NT2/D1 (cell line): ENCODE measurements at regions not wholly inside any gene's neighbourhood (a gene's known extent, or its start where the extent isn't known, plus 50 kb on each side); places are given as distances from the start of the nearest gene placed in this dataset.

ENCODE experiments used
- DNase-seq: peaks from one replicate; pipeline ENCODE4 v3.0.0-alpha.2; 2011; ENCODE audit warnings: low read depth, low spot score
- H3K27me3 ChIP-seq: 2 replicates; pipeline ENCODE4 v1.6.0; 2011; ENCODE audit warnings: mild to moderate bottlenecking; ENCODE audit not compliant: insufficient read length, insufficient read depth
- H3K36me3 ChIP-seq: 2 replicates; pipeline ENCODE4 v1.6.1; 2011; ENCODE audit warnings: mild to moderate bottlenecking, low read length, mixed read lengths; ENCODE audit not compliant: insufficient read depth, insufficient read length
- H3K4me1 ChIP-seq: 2 replicates; pipeline ENCODE4 v1.5.1; 2011; ENCODE audit not compliant: insufficient read depth, insufficient read length
- H3K4me3 ChIP-seq: 2 replicates; pipeline ENCODE4 v1.5.1; 2011; ENCODE audit warnings: low read depth; ENCODE audit not compliant: insufficient read length
- H3K9ac ChIP-seq: 2 replicates; pipeline ENCODE4 v1.6.0; 2011; ENCODE audit warnings: low read depth; ENCODE audit not compliant: insufficient read length
- H3K9me3 ChIP-seq: 2 replicates; pipeline ENCODE4 v1.5.1; 2011; ENCODE audit warnings: mild to moderate bottlenecking, low read length; ENCODE audit not compliant: insufficient read depth
- SUZ12 ChIP-seq: IDR thresholded peaks from 2 replicates; pipeline ENCODE4 v1.6.1; 2011; ENCODE audit not compliant: insufficient read length, insufficient read depth; ENCODE audit errors: extremely low read depth
- YY1 ChIP-seq: IDR thresholded peaks from 2 replicates; pipeline ENCODE4 v1.6.1; 2011; ENCODE audit not compliant: insufficient read length, insufficient read depth
- ZNF274 ChIP-seq: IDR thresholded peaks from 2 replicates; pipeline ENCODE4 v1.6.1; 2011; ENCODE audit warnings: mild to moderate bottlenecking, low read depth, low read length

- H3K36me3 ChIP-seq = peaks cover 10% of the 10 kb centered on the region
- no peaks in the 10 kb centered on the region for H3K9me3 ChIP-seq
- no peak overlapping the region for H3K4me3 ChIP-seq
- H3K27me3 ChIP-seq = no peaks in the 10 kb centered on the region
- TF ChIP-seq ZNF274 = no peak
- no peaks in the 10 kb centered on the region for H3K4me1 ChIP-seq
- H3K9ac ChIP-seq = no peak overlapping the region
- no peak for DNase-seq
Measured at GRCh38 chr19:46953955-46954501, 65.6 kb upstream of the NPAS1 start.

- no peaks in the 10 kb centered on the region for H3K27me3 ChIP-seq
- H3K9ac ChIP-seq = no peak overlapping the region
- H3K36me3 ChIP-seq = peaks cover 10% of the 10 kb centered on the region
- no peak overlapping the region for H3K4me3 ChIP-seq
- no peak for TF ChIP-seq YY1
- no peak for TF ChIP-seq ZNF274
- TF ChIP-seq SUZ12 = no peak
- H3K4me1 ChIP-seq = no peaks in the 10 kb centered on the region
- no peaks in the 10 kb centered on the region for H3K9me3 ChIP-seq
- DNase-seq = no peak
Measured at GRCh38 chr19:46954502-46954992, 65.1 kb upstream of the NPAS1 start.

- DNase-seq = no peak
- H3K36me3 ChIP-seq = peaks cover 10% of the 10 kb centered on the region
- H3K4me3 ChIP-seq = no peak overlapping the region
- no peaks in the 10 kb centered on the region for H3K4me1 ChIP-seq
- H3K27me3 ChIP-seq = no peaks in the 10 kb centered on the region
- no peak overlapping the region for H3K9ac ChIP-seq
- no peaks in the 10 kb centered on the region for H3K9me3 ChIP-seq
- TF ChIP-seq ZNF274 (no peak), SUZ12 (no peak), YY1 (no peak)
Measured at GRCh38 chr19:46954993-46955812, 64.4 kb upstream of the NPAS1 start.

GRCh38 chr19:46955813-46956371 is 63.7 kb upstream of the NPAS1 start:
- no peak for TF ChIP-seq ZNF274
- TF ChIP-seq YY1 = no peak
- no peak for TF ChIP-seq SUZ12
- no peaks in the 10 kb centered on the region for H3K27me3 ChIP-seq
- no peaks in the 10 kb centered on the region for H3K9me3 ChIP-seq
- H3K9ac ChIP-seq = no peak overlapping the region
- no peaks in the 10 kb centered on the region for H3K4me1 ChIP-seq
- no peak for DNase-seq
- H3K4me3 ChIP-seq = no peak overlapping the region
- H3K36me3 ChIP-seq = peaks cover 7% of the 10 kb centered on the region

GRCh38 chr19:46958532-46958931 is 61.1 kb upstream of the NPAS1 start:
- DNase-seq = no peak
- Histone ChIP-seq H3K9ac (no peak overlapping the region), H3K4me1 (no peaks in the 10 kb centered on the region), H3K36me3 (peaks cover 5% of the 10 kb centered on the region), H3K27me3 (no peaks in the 10 kb centered on the region), H3K4me3 (no peak overlapping the region), H3K9me3 (no peaks in the 10 kb centered on the region)
- TF ChIP-seq SUZ12 (no peak), YY1 (no peak), ZNF274 (no peak)

GRCh38 chr19:46959894-46960556 is 59.6 kb upstream of the NPAS1 start:
- no peak for TF ChIP-seq SUZ12
- TF ChIP-seq ZNF274 = no peak
- no peak for TF ChIP-seq YY1
- Histone ChIP-seq H3K9me3 (no peaks in the 10 kb centered on the region), H3K9ac (no peak overlapping the region), H3K4me1 (no peaks in the 10 kb centered on the region), H3K4me3 (no peak overlapping the region), H3K36me3 (peaks cover 3% of the 10 kb centered on the region), H3K27me3 (no peaks in the 10 kb centered on the region)
- no peak for DNase-seq

GRCh38 chr19:46962030-46962570 is 57.5 kb upstream of the NPAS1 start:
- no peak for DNase-seq
- Histone ChIP-seq H3K36me3 (peaks cover 6% of the 10 kb centered on the region), H3K27me3 (no peaks in the 10 kb centered on the region), H3K9me3 (no peaks in the 10 kb centered on the region), H3K9ac (no peak overlapping the region), H3K4me3 (no peak overlapping the region), H3K4me1 (no peaks in the 10 kb centered on the region)
- TF ChIP-seq YY1 (no peak), ZNF274 (no peak), SUZ12 (no peak)
